ENCODE measurements at regions not wholly inside any gene's neighbourhood (a gene's known extent, or its start where the extent isn't known, plus 50 kb on each side); places are given as distances from the start of the nearest gene placed in this dataset.

GRCh38 chr4:179539641-179540040, 2097.4 kb upstream of the AGA start:
- TF ChIP-seq ZNF274 (IDR thresholded peaks at IDR 0.05; ENCODE audit: low read depth, low read length) (no peak), YY1 (IDR thresholded peaks at IDR 0.05; ENCODE audit: insufficient read depth, insufficient read length) (no peak), SUZ12 (IDR thresholded peaks at IDR 0.05; ENCODE audit: extremely low read depth, insufficient read depth, insufficient read length) (no peak)

Measured in NT2/D1 (cell line).